ENCODE measurements at regions not wholly inside any gene's neighbourhood (a gene's known extent, or its start where the extent isn't known, plus 50 kb on each side); places are given as distances from the start of the nearest gene placed in this dataset.

DNA sequence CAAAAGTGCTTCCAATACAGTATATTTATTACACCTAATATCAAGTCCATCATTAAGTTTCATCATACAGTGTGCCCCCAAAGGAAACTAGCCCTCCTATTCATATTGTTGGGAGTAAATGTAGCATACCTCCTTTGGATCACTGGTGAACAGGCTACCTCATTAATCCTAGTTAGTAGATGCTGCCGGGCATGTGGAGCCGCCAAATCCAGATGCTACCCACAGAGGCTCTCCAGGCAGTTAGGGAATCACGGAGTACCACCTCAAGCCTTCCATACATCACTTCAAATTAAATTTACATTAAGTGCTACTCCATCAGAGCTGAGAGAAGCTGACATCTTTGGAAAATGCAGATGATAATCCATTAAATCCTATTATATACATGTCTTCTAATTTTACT is 121.7 kb upstream of the FOXD3 start:
- no peak for DNase-seq (ENCODE audit: extremely low spot score, unreplicated experiment)
- Mint-ChIP-seq H3K9me3 (no peaks in the 10 kb centered on the region), H3K36me3 (no peaks in the 10 kb centered on the region), H3K4me1 (ENCODE audit: unreplicated experiment) (no peaks in the 10 kb centered on the region), H3K27me3 (peaks cover 64% of the 10 kb centered on the region), H3K4me3 (no peak overlapping the region), H3K27ac (no peak overlapping the region)
- TF ChIP-seq CTCF (conservative IDR thresholded peaks at IDR 0.05) = no peak

GRCh38 chr1:63203641-63204040 is 118.7 kb upstream of the FOXD3 start:
- TF ChIP-seq CTCF (conservative IDR thresholded peaks at IDR 0.05) = no peak
- no peak for DNase-seq (ENCODE audit: extremely low spot score, unreplicated experiment)
- Mint-ChIP-seq H3K4me3 (no peak overlapping the region), H3K36me3 (no peaks in the 10 kb centered on the region), H3K9me3 (no peaks in the 10 kb centered on the region), H3K4me1 (ENCODE audit: unreplicated experiment) (no peaks in the 10 kb centered on the region), H3K27me3 (peaks cover 44% of the 10 kb centered on the region), H3K27ac (no peak overlapping the region)

DNA sequence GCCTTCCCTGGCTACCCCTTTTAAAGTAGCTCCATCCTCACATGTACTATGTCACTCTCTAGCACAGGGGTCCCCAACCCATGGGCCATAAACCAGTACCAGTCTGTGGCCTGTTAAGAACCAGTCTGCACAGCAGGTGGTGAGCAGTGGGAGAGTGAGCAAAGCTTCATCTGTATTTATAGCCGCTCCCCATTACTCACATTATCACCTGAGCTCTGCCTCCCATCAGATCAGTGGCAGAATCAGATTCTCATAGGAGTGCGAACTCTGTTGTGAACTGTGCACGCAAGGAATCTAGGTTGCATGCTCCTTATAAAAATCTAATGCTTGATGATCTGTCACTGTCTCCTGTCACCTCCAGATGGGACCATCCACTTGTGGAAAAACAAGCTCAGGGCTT is 116.6 kb upstream of the FOXD3 start:
- DNase-seq (ENCODE audit: extremely low spot score, unreplicated experiment) = no peak
- TF ChIP-seq CTCF (conservative IDR thresholded peaks at IDR 0.05) = no peak
- Mint-ChIP-seq H3K4me3 (no peak overlapping the region), H3K9me3 (no peaks in the 10 kb centered on the region), H3K36me3 (no peaks in the 10 kb centered on the region), H3K27me3 (peaks cover 33% of the 10 kb centered on the region), H3K4me1 (ENCODE audit: unreplicated experiment) (no peaks in the 10 kb centered on the region), H3K27ac (no peak overlapping the region)

DNA sequence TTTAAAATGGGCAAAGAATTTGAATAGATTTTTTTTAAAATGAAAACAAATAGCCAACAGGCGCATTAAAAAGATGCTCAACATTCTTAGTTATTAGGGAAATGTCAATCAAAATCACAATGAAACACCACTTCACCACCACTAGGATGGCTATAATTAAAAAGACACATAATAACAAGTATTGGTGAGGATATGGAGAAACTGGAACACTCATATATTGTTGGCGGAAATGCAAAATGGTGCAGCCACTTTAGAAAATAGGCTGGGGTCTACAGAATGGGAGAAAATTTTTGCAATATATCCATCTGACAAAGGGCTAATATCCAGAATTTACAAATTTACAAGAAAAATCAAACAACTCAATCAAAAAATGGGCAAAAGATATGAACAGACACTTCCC is 107.8 kb upstream of the FOXD3 start:
- Mint-ChIP-seq H3K36me3 (no peaks in the 10 kb centered on the region), H3K9me3 (no peaks in the 10 kb centered on the region), H3K27me3 (peaks cover 18% of the 10 kb centered on the region), H3K27ac (no peak overlapping the region), H3K4me1 (ENCODE audit: unreplicated experiment) (no peaks in the 10 kb centered on the region), H3K4me3 (no peak overlapping the region)
- DNase-seq (ENCODE audit: extremely low spot score, unreplicated experiment) = no peak
- no peak for TF ChIP-seq CTCF (conservative IDR thresholded peaks at IDR 0.05)

DNA sequence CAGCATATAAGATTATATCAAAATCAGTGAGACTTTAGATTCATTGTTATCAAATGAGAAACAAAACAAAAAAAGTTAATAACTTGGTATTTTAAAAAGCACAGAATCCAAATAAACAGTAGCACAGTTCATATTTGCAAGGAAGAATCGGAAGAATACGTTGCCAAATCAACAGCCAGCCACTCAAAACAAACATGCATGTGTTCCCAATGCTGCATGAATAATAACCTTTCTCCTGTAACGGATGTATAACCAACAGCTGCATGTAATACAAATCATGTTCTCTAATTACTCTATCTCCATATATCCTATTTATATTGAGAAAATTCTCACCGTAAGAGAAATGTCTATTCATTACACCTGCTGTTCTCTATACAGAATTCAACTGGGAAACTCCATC is 98.9 kb upstream of the FOXD3 start:
- DNase-seq (ENCODE audit: extremely low spot score, unreplicated experiment) = no peak
- H3K4me3 Mint-ChIP-seq = no peak overlapping the region
- H3K27me3 Mint-ChIP-seq = peaks cover 12% of the 10 kb centered on the region
- no peak overlapping the region for H3K27ac Mint-ChIP-seq
- no peaks in the 10 kb centered on the region for H3K9me3 Mint-ChIP-seq
- H3K36me3 Mint-ChIP-seq = no peaks in the 10 kb centered on the region
- TF ChIP-seq CTCF (conservative IDR thresholded peaks at IDR 0.05) = no peak
- H3K4me1 Mint-ChIP-seq (ENCODE audit: unreplicated experiment) = no peaks in the 10 kb centered on the region

GRCh38 chr1:63230722-63231121 is 91.6 kb upstream of the FOXD3 start:
- Mint-ChIP-seq H3K36me3 (no peaks in the 10 kb centered on the region), H3K27me3 (no peaks in the 10 kb centered on the region), H3K4me3 (no peak overlapping the region), H3K4me1 (ENCODE audit: unreplicated experiment) (no peaks in the 10 kb centered on the region), H3K9me3 (no peaks in the 10 kb centered on the region), H3K27ac (no peak overlapping the region)
- TF ChIP-seq CTCF (conservative IDR thresholded peaks at IDR 0.05) = no peak
- no peak for DNase-seq (ENCODE audit: extremely low spot score, unreplicated experiment)

Measured in type B pancreatic cell (in vitro differentiated cells).